ENCODE measurements at regions not wholly inside any gene's neighbourhood (a gene's known extent, or its start where the extent isn't known, plus 50 kb on each side); places are given as distances from the start of the nearest gene placed in this dataset.
A peak's percentile ranks its signal among the peaks of the same experiment; 100 is the strongest.

- DNase-seq (ENCODE audit: low spot score): no peak
Observed at GRCh38 chr4:111871802-111872201, 273.5 kb upstream of the FAM241A start.

- DNase-seq (ENCODE audit: low spot score): no peak
Observed at GRCh38 chr4:111873801-111874200, 271.5 kb upstream of the FAM241A start.

- DNase-seq (ENCODE audit: low spot score): no peak
Observed at GRCh38 chr4:111879539-111879938, 265.7 kb upstream of the FAM241A start.

GRCh38 chr4:111880116-111880515 lies 265.1 kb upstream of the FAM241A start:
- DNase-seq (ENCODE audit: low spot score): no peak

GRCh38 chr4:111883557-111883999 lies 261.7 kb upstream of the FAM241A start:
- no peak for DNase-seq (ENCODE audit: low spot score)

- no peak for DNase-seq (ENCODE audit: low spot score)
Observed at GRCh38 chr4:111890412-111890811, 254.8 kb upstream of the FAM241A start.

- DNase-seq (ENCODE audit: low spot score): no peak
Observed at GRCh38 chr4:111905511-111905910, 239.7 kb upstream of the FAM241A start.

- no peak for DNase-seq (ENCODE audit: low spot score)
Observed at GRCh38 chr4:111919639-111920038, 225.6 kb upstream of the FAM241A start.

- DNase-seq (ENCODE audit: low spot score): no peak
Observed at GRCh38 chr4:111921714-111922113, 223.5 kb upstream of the FAM241A start.

GRCh38 chr4:111923786-111924185 lies 221.5 kb upstream of the FAM241A start:
- peak; percentile 85 for DNase-seq (ENCODE audit: low spot score)

GRCh38 chr4:111924696-111925095 lies 220.6 kb upstream of the FAM241A start:
- no peak for DNase-seq (ENCODE audit: low spot score)

GRCh38 chr4:111930659-111931058 lies 214.6 kb upstream of the FAM241A start:
- DNase-seq (ENCODE audit: low spot score): no peak

- DNase-seq (ENCODE audit: low spot score): no peak
Observed at GRCh38 chr4:111933703-111934102, 211.6 kb upstream of the FAM241A start.

- no peak for DNase-seq (ENCODE audit: low spot score)
Observed at GRCh38 chr4:111934314-111934713, 210.9 kb upstream of the FAM241A start.

- DNase-seq (ENCODE audit: low spot score): peak; percentile 67
Observed at GRCh38 chr4:111937368-111937767, 207.9 kb upstream of the FAM241A start.

- no peak for DNase-seq (ENCODE audit: low spot score)
Observed at GRCh38 chr4:111941957-111942356, 203.3 kb upstream of the FAM241A start.

GRCh38 chr4:111943796-111944203 lies 201.5 kb upstream of the FAM241A start:
- peak; percentile 57 for DNase-seq (ENCODE audit: low spot score)

- DNase-seq (ENCODE audit: low spot score): peak; percentile 36
Observed at GRCh38 chr4:111945014-111945413, 200.2 kb upstream of the FAM241A start.

- no peak for DNase-seq (ENCODE audit: low spot score)
Observed at GRCh38 chr4:111946800-111947199, 198.5 kb upstream of the FAM241A start.

- DNase-seq (ENCODE audit: low spot score): no peak
Observed at GRCh38 chr4:111952688-111953087, 192.6 kb upstream of the FAM241A start.

- no peak for DNase-seq (ENCODE audit: low spot score)
Observed at GRCh38 chr4:111954550-111954949, 190.7 kb upstream of the FAM241A start.

GRCh38 chr4:111955001-111955400 lies 190.3 kb upstream of the FAM241A start:
- DNase-seq (ENCODE audit: low spot score): no peak

GRCh38 chr4:111957116-111957515 lies 188.1 kb upstream of the FAM241A start:
- no peak for DNase-seq (ENCODE audit: low spot score)

- DNase-seq (ENCODE audit: low spot score): no peak
Observed at GRCh38 chr4:111957997-111958396, 187.3 kb upstream of the FAM241A start.

GRCh38 chr4:111959222-111959621 lies 186.0 kb upstream of the FAM241A start:
- peak; percentile 70 for DNase-seq (ENCODE audit: low spot score)

Data from RKO (cell line).